ENCODE measurements at regions not wholly inside any gene's neighbourhood (a gene's known extent, or its start where the extent isn't known, plus 50 kb on each side); places are given as distances from the start of the nearest gene placed in this dataset.

GRCh38 chr5:28543473-28544098 lies 1505.2 kb upstream of the CDH9 start:
- no peak overlapping the region for H3K4me2 ChIP-seq (ENCODE audit: insufficient read depth, low read length)

DNA sequence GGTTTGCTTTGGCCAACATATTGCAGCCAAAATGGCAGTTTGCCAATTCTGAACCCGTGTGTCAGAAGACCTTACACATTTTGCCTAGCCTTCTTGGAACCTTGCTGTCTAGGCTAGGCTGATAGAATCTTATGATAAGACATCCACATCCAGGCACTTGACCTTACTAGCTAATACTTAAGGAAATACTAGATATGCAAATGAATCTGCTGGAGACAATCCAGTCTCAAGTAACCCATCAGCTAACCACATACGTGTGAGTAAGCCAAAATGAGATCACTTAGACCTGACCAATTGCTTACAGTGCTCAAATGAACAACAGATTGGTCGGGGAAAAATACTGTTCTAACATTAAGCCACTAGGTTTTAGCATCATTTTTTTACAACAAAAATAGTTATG lies 1504.6 kb upstream of the CDH9 start:
- Histone ChIP-seq H2AFZ (ENCODE audit: low read depth, low read length) (no peak overlapping the region), H4K20me1 (ENCODE audit: insufficient read depth, low read length) (no peaks in the 10 kb centered on the region), H3K27ac (ENCODE audit: low read length) (no peak overlapping the region), H3K9ac (ENCODE audit: low read depth, low read length) (no peak overlapping the region), H3K36me3 (ENCODE audit: insufficient read depth, low read length) (no peaks in the 10 kb centered on the region), H3K9me3 (ENCODE audit: insufficient read depth, low read length, severe bottlenecking) (no peaks in the 10 kb centered on the region), H3K79me2 (ENCODE audit: insufficient read depth, low read length) (no peaks in the 10 kb centered on the region), H3K4me3 (ENCODE audit: low read depth in 1 of 2, low read length in 2 of 2) (no peak overlapping the region), H3K4me2 (ENCODE audit: insufficient read depth, low read length) (no peak overlapping the region), H3K27me3 (ENCODE audit: insufficient read depth, low read length, poor library complexity) (no peaks in the 10 kb centered on the region), H3K4me1 (ENCODE audit: insufficient read depth, low read length) (no peaks in the 10 kb centered on the region)
- TF ChIP-seq CTCF (IDR thresholded peaks at IDR 0.05; ENCODE audit: borderline replicate concordance, extremely low read depth, low read length, poor library complexity, severe bottlenecking) (no peak), EZH2 (IDR thresholded peaks at IDR 0.05; ENCODE audit: borderline replicate concordance, low read depth, low read length, severe bottlenecking) (no peak)
- peak; percentile 33; the same call in 1 of the 3 replicates for ATAC-seq (ENCODE audit: insufficient read depth, low read depth)
- DNase-seq: no peak

More at GRCh38 chr5:28543473-28544098, 1505.2 kb upstream of the CDH9 start:
- DNase-seq: no peak
- Histone ChIP-seq H3K36me3 (ENCODE audit: insufficient read depth, low read length) (no peaks in the 10 kb centered on the region), H4K20me1 (ENCODE audit: insufficient read depth, low read length) (no peaks in the 10 kb centered on the region), H2AFZ (ENCODE audit: low read depth, low read length) (no peak overlapping the region), H3K27ac (ENCODE audit: low read length) (no peak overlapping the region), H3K9ac (ENCODE audit: low read depth, low read length) (no peak overlapping the region), H3K27me3 (ENCODE audit: insufficient read depth, low read length, poor library complexity) (no peaks in the 10 kb centered on the region), H3K9me3 (ENCODE audit: insufficient read depth, low read length, severe bottlenecking) (no peaks in the 10 kb centered on the region), H3K4me1 (ENCODE audit: insufficient read depth, low read length) (no peaks in the 10 kb centered on the region), H3K4me3 (ENCODE audit: low read depth in 1 of 2, low read length in 2 of 2) (no peak overlapping the region), H3K79me2 (ENCODE audit: insufficient read depth, low read length) (no peaks in the 10 kb centered on the region)
- TF ChIP-seq EZH2 (IDR thresholded peaks at IDR 0.05; ENCODE audit: borderline replicate concordance, low read depth, low read length, severe bottlenecking): no peak
- ATAC-seq (ENCODE audit: insufficient read depth, low read depth): no peak

DNA sequence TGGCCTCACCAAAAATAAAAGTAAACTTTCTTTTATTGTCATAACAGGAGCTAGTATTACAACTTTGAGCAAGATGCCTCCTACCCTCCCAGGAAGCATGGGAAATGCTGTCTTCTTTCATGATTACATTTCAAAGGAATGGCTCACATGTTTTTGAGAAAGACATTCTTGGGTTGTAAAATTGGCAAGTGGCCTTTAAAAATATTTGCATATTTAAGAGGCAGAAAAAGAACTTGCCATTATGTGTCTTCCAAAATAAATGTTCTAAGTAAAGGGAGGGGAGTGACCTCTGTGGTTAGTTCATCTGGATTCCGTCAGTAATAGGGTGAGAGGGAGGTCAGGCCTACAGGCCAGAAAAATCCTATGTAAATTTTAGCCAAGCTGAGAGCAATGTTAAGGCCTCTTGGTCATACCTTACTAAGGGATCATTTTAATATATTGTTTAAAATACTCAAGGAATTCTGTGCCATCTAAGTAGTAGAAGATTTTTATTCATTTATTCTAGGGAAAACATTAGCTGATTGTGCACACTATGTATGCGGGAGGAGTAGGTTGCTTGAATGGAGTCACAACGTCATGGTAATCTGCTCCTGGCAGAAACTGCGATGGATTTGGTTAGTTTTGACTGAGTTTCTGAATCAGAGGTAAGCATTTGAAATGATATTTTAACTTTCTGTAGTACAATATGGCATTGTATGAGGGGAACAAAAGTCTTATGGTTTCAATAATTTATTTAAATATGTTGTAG lies 1485.7 kb upstream of the CDH9 start:
- ATAC-seq (ENCODE audit: insufficient read depth, low read depth) (no peak), DNase-seq (no peak)
- no peak overlapping the region for H3K4me3 ChIP-seq (ENCODE audit: low read depth in 1 of 2, low read length in 2 of 2)
- no peak overlapping the region for H3K9ac ChIP-seq (ENCODE audit: low read depth, low read length)
- H3K27me3 ChIP-seq (ENCODE audit: insufficient read depth, low read length, poor library complexity): no peaks in the 10 kb centered on the region
- no peak overlapping the region for H3K4me2 ChIP-seq (ENCODE audit: insufficient read depth, low read length)
- H3K79me2 ChIP-seq (ENCODE audit: insufficient read depth, low read length): no peaks in the 10 kb centered on the region
- no peak overlapping the region for H2AFZ ChIP-seq (ENCODE audit: low read depth, low read length)
- peaks cover 6% of the 10 kb centered on the region for H3K9me3 ChIP-seq (ENCODE audit: insufficient read depth, low read length, severe bottlenecking)
- H3K36me3 ChIP-seq (ENCODE audit: insufficient read depth, low read length): no peaks in the 10 kb centered on the region
- H3K4me1 ChIP-seq (ENCODE audit: insufficient read depth, low read length): no peaks in the 10 kb centered on the region
- H3K27ac ChIP-seq (ENCODE audit: low read length): no peak overlapping the region
- no peaks in the 10 kb centered on the region for H4K20me1 ChIP-seq (ENCODE audit: insufficient read depth, low read length)
- TF ChIP-seq CTCF (IDR thresholded peaks at IDR 0.05; ENCODE audit: borderline replicate concordance, extremely low read depth, low read length, poor library complexity, severe bottlenecking) (no peak), EZH2 (IDR thresholded peaks at IDR 0.05; ENCODE audit: borderline replicate concordance, low read depth, low read length, severe bottlenecking) (no peak)

DNA sequence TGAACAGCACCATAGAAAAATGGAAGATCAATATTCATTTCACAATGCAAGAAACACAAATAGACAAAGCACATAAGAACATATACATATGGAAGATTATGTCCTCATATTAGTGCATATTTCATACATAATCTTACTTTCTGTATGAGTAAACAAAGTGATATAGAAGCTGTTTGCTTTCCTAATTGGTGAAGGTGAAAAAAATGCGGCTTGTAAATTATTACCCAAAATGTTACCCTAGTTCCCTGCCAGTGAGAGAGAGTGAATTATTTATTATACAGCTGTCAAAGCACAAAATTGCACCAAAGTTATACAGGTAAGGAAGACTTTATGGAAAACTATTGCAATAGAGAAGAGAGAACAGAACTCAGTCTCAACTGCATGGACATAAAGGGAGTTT lies 1485.0 kb upstream of the CDH9 start:
- Histone ChIP-seq H3K27ac (ENCODE audit: low read length) (no peak overlapping the region), H3K4me1 (ENCODE audit: insufficient read depth, low read length) (no peaks in the 10 kb centered on the region)
- TF ChIP-seq EZH2 (IDR thresholded peaks at IDR 0.05; ENCODE audit: borderline replicate concordance, low read depth, low read length, severe bottlenecking): no peak
- no peak for TF ChIP-seq CTCF (IDR thresholded peaks at IDR 0.05; ENCODE audit: borderline replicate concordance, extremely low read depth, low read length, poor library complexity, severe bottlenecking)

More for the DNA sequence above, 1485.0 kb upstream of the CDH9 start:
- Histone ChIP-seq H3K9me3 (ENCODE audit: insufficient read depth, low read length, severe bottlenecking) (peaks cover 6% of the 10 kb centered on the region), H3K4me2 (ENCODE audit: insufficient read depth, low read length) (no peak overlapping the region), H2AFZ (ENCODE audit: low read depth, low read length) (no peak overlapping the region), H3K4me3 (ENCODE audit: low read depth in 1 of 2, low read length in 2 of 2) (no peak overlapping the region), H3K36me3 (ENCODE audit: insufficient read depth, low read length) (no peaks in the 10 kb centered on the region), H3K9ac (ENCODE audit: low read depth, low read length) (no peak overlapping the region), H3K79me2 (ENCODE audit: insufficient read depth, low read length) (no peaks in the 10 kb centered on the region), H4K20me1 (ENCODE audit: insufficient read depth, low read length) (no peaks in the 10 kb centered on the region), H3K27me3 (ENCODE audit: insufficient read depth, low read length, poor library complexity) (no peaks in the 10 kb centered on the region)
- ATAC-seq (ENCODE audit: insufficient read depth, low read depth): no peak
- DNase-seq: no peak

Data from DND-41 (cell line).